GM12878 (cell line): ENCODE measurements at regions not wholly inside any gene's neighbourhood (a gene's known extent, or its start where the extent isn't known, plus 50 kb on each side); places are given as distances from the start of the nearest gene placed in this dataset.

Source experiments
- ATAC-seq: fragments of 200-7000 bp; cut with Tn5 transposase; 3 replicates; pipeline ENCODE4 v1.9.1; 2020; ENCODE audit warnings: mild to moderate bottlenecking, moderate library complexity
- BruUV-seq: library from RNA; stranded (reverse); fragments of 400-500 nt; replicated peaks from 2 replicates; lab custom pipeline; 2021; lab: Mats Ljungman, UMichigan
- CTCF ChIA-PET: fragments of 300-600 bp; sonication (Branson Sonifier 250); formaldehyde crosslinking; extraction: SDS; loops from one replicate; lab custom pipeline; 2021; ENCODE audit warnings: inconsistent platforms; lab: Yijun Ruan, JAX
- POLR2A ChIA-PET: fragments of 350-600 bp; formaldehyde crosslinking; extraction: SDS; loops from one replicate; lab custom pipeline; 2021; ENCODE audit warnings: inconsistent platforms; lab: Charles Lee
- RAD21 ChIA-PET: fragments of 300-600 bp; sonication (Branson Sonifier 250); formaldehyde crosslinking; loops from one replicate; lab custom pipeline; 2023; ENCODE audit warnings: antibody characterized with exemption; ENCODE audit not compliant: unreplicated experiment; lab: Charles Lee
- SMC1A ChIA-PET: fragments of 300-600 bp; sonication (Branson Sonifier 250); formaldehyde crosslinking; loops from one replicate; lab custom pipeline; 2023; ENCODE audit not compliant: unreplicated experiment, uncharacterized antibody; lab: Charles Lee
- DNase-seq: peaks from one replicate; pipeline ENCODE4 v3.0.0-alpha.2; 2011; ENCODE audit warnings: low read depth, low spot score
- FAIRE-seq: peaks from 3 replicates; lab custom pipeline; 2011; peaks lifted over from hg19 to GRCh38; lab: Jason Lieb, UNC
- H2AFZ ChIP-seq: 2 replicates; pipeline ENCODE4 v1.6.0; 2011; ENCODE audit warnings: low read depth, low read length, control low read depth; ENCODE audit not compliant: control insufficient read depth
- H3K27ac ChIP-seq: 2 replicates; pipeline ENCODE4 v1.5.1; 2011; ENCODE audit warnings: control low read depth; ENCODE audit not compliant: control insufficient read depth, insufficient read depth
- H3K27me3 ChIP-seq, 2 experiments: replicated peaks in 1 of 2; 2 replicates each; pipeline versions ENCODE4 v1.6.0 to v1.6.1; 2011; ENCODE audit warnings: low read length in 1 of 2; ENCODE audit not compliant: control insufficient read depth in 2 of 2, insufficient read depth in 2 of 2
- H3K36me3 ChIP-seq, 2 experiments: 2 replicates each; pipeline ENCODE4 v1.5.1; 2011; ENCODE audit warnings: low read length in 1 of 2; ENCODE audit not compliant: control insufficient read depth in 2 of 2, insufficient read depth in 2 of 2
- H3K4me1 ChIP-seq: 2 replicates; pipeline ENCODE4 v1.6.1; 2011; ENCODE audit warnings: mild to moderate bottlenecking, low read length, moderate library complexity, mixed read lengths; ENCODE audit not compliant: control insufficient read depth, insufficient read depth
- H3K4me2 ChIP-seq: 2 replicates; pipeline ENCODE4 v1.6.0; 2011; ENCODE audit warnings: control low read depth; ENCODE audit not compliant: control insufficient read depth, insufficient read depth
- H3K4me3 ChIP-seq: fragments of 200-600 bp; sonication (generic); 2 replicates; pipeline ENCODE4 v1.5.1; 2016
- H3K79me2 ChIP-seq: 2 replicates; pipeline ENCODE4 v1.6.0; 2011; ENCODE audit warnings: low read length; ENCODE audit not compliant: control insufficient read depth, insufficient read depth
- H3K9ac ChIP-seq: 2 replicates; pipeline ENCODE4 v1.8.0; 2011; ENCODE audit warnings: low read length, control low read depth, mixed read lengths; ENCODE audit not compliant: control insufficient read depth, insufficient read depth
- H3K9me3 ChIP-seq: replicated peaks from 3 replicates; pipeline ENCODE4 v1.5.1; 2011; ENCODE audit warnings: mild to moderate bottlenecking, low read length; ENCODE audit not compliant: control insufficient read depth, insufficient read depth
- H4K20me1 ChIP-seq: 2 replicates; pipeline ENCODE4 v1.6.0; 2011; ENCODE audit not compliant: control insufficient read depth, insufficient read depth
- ASH2L ChIP-seq: fragments of 300-600, 200-600 bp; sonication (generic); IDR thresholded peaks from 2 replicates; pipeline ENCODE4 v1.6.1; 2017; ENCODE audit warnings: low read depth, mild to moderate bottlenecking, borderline replicate concordance
- BCL11A ChIP-seq: IDR thresholded peaks from 2 replicates; pipeline ENCODE4 v1.6.1; 2011; ENCODE audit warnings: low read depth, low read length
- BHLHE40 ChIP-seq, 2 experiments: fragments of 450-650 bp in 1 of 2; IDR thresholded peaks; 2 replicates each; pipeline ENCODE4 v1.6.1; 2011 to 2017; ENCODE audit warnings: low read depth in 2 of 2, borderline replicate concordance in 1 of 2, improper control_type of control experiment in 1 of 2, low read length in 1 of 2, mild to moderate bottlenecking in 1 of 2
- CBFB ChIP-seq: IDR thresholded peaks from 2 replicates; pipeline ENCODE4 v1.6.1; 2016; ENCODE audit warnings: antibody characterized with exemption, low read depth
- ETV6 ChIP-seq, 2 experiments: fragments of 450-650 bp in 1 of 2; IDR thresholded peaks in 1 of 2; conservative IDR thresholded peaks in 1 of 2; 2 replicates each; pipeline ENCODE4 v1.6.1; 2014; ENCODE audit warnings: antibody characterized with exemption in 1 of 2, borderline replicate concordance in 1 of 2, low read depth in 1 of 2, mild to moderate bottlenecking in 1 of 2, moderate library complexity in 1 of 2
- JUND ChIP-seq: IDR thresholded peaks from 2 replicates; pipeline ENCODE4 v1.6.1; 2012; ENCODE audit warnings: low read depth, mild to moderate bottlenecking, low read length, improper control_type of control experiment, moderate library complexity
- MTA2 ChIP-seq: fragments of 450-650 bp; IDR thresholded peaks from 2 replicates; pipeline ENCODE4 v1.6.1; 2016; ENCODE audit warnings: low read depth, mild to moderate bottlenecking, moderate library complexity
- POLR2AphosphoS2 ChIP-seq: IDR thresholded peaks from 2 replicates; pipeline ENCODE4 v1.6.1; 2011; ENCODE audit warnings: low read depth, mild to moderate bottlenecking, low read length, improper control_type of control experiment, moderate library complexity
- POLR2AphosphoS5 ChIP-seq: IDR thresholded peaks from 2 replicates; pipeline ENCODE4 v1.6.1; 2011; ENCODE audit warnings: mild to moderate bottlenecking, low read length, inconsistent platforms
- SMAD5 ChIP-seq: IDR thresholded peaks from 2 replicates; pipeline ENCODE4 v1.6.1; 2016; ENCODE audit warnings: antibody characterized with exemption, low read depth
- SUPT20H ChIP-seq: IDR thresholded peaks from 2 replicates; pipeline ENCODE4 v1.6.1; 2011; ENCODE audit warnings: low read depth, mild to moderate bottlenecking, low read length, moderate library complexity, borderline replicate concordance; ENCODE audit not compliant: control insufficient read depth
- TCF12 ChIP-seq: IDR thresholded peaks from 2 replicates; pipeline ENCODE4 v1.6.1; 2011; ENCODE audit warnings: low read depth, mild to moderate bottlenecking, low read length
- TCF7 ChIP-seq: IDR thresholded peaks from 2 replicates; pipeline ENCODE4 v1.6.1; 2014; ENCODE audit warnings: antibody characterized with exemption, borderline replicate concordance
- WGBS: methylation state at CpG from one replicate; pipeline ENCODE4 v1.1.6; 2016; ENCODE audit warnings: low lambda C conversion rate; ENCODE audit not compliant: insufficient replicate concordance, insufficient coverage; ENCODE audit errors: missing lambda C conversion rate; 5-methylcytosine and 5-hydroxymethylcytosine counted together
- in situ Hi-C: fragments of 300-500 bp; cut with MboI; formaldehyde crosslinking; loops from 9 replicates; pipeline ENCODE4 v1.14.3; 2018; ENCODE audit warnings: mixed read lengths
- intact Hi-C: fragments of 100-400 bp; cut with micrococcal nuclease; formaldehyde crosslinking; loops from one replicate; pipeline ENCODE4 v1.14.2; 2022; ENCODE audit not compliant: unreplicated experiment

DNA sequence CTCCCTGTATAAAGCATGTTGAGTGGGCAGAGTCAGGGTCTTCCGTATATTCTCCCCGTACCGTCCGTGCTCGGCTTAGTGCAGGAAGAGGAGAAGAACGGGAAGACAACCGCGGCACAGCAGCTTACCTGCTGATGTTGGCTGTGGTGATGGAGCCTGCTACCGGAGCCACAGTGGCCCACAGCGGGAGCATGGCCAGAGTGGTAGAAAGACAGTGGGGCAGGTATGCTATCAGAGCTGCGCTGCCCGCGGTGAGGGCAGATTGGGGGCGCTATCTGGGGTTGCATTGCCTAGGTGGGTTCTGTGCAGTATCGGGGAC lies 120.7 kb upstream of the VPREB1 start:
- SMC1A ChIA-PET, result no interaction called here
- DNase-seq (no peak), ATAC-seq (no peak), FAIRE-seq (no peak)
- H3K79me2 ChIP-seq, result peaks cover 2% of the 10 kb centered on the region; the same call in 1 of the 2 replicates
- POLR2A ChIA-PET, result no interaction called here
- WGBS, result 86% methylated on average over 14 of the region's 15 CpGs
- CTCF ChIA-PET, result no interaction called here
- RAD21 ChIA-PET, result no interaction called here
- BruUV-seq, result no TSS peak
- no peak overlapping the region for H3K27ac ChIP-seq
- no peak overlapping the region for H3K4me2 ChIP-seq
- no peak overlapping the region for H3K9ac ChIP-seq
- no peaks in the 10 kb centered on the region for H3K36me3 ChIP-seq
- in situ Hi-C loops (no loop called here), intact Hi-C loops (no loop called here)
- no peaks in the 10 kb centered on the region; the same call in 2 of the 3 replicates for H3K9me3 ChIP-seq
- H3K4me3 ChIP-seq, result no peak overlapping the region
- H2AFZ ChIP-seq, result no peak overlapping the region
- no peaks in the 10 kb centered on the region for H4K20me1 ChIP-seq
- no peaks in the 10 kb centered on the region for H3K4me1 ChIP-seq
- no peak for TF ChIP-seq TCF12
- TF ChIP-seq SMAD5, result no peak
- TF ChIP-seq SUPT20H, result no peak
- TF ChIP-seq MTA2, result no peak
- no peak for TF ChIP-seq POLR2AphosphoS2
- TF ChIP-seq ASH2L, result no peak
- no peak for TF ChIP-seq ETV6 (conservative IDR thresholded peaks at IDR 0.05 in 1 of 2, IDR thresholded peaks at IDR 0.05 in 1 of 2; ENCODE audit: borderline replicate concordance in 1 of 2, low read depth in 1 of 2)
- TF ChIP-seq BHLHE40 (IDR thresholded peaks at IDR 0.05; ENCODE audit: borderline replicate concordance in 1 of 2, low read depth in 2 of 2, low read length in 1 of 2), result no peak
- no peak for TF ChIP-seq JUND
- TF ChIP-seq CBFB, result no peak
- no peak for TF ChIP-seq POLR2AphosphoS5
- no peak for TF ChIP-seq TCF7
- no peak for TF ChIP-seq BCL11A
- H3K27me3 ChIP-seq, result no peaks in the 10 kb centered on the region
